T-helper 2 cell treated with Interferon-gamma antibody and Interleukin-4, amounts not matched to agents 5 μg/mL and 100 μg/mL, for 36 hours (primary cell): ENCODE measurements at regions not wholly inside any gene's neighbourhood (a gene's known extent, or its start where the extent isn't known, plus 50 kb on each side); places are given as distances from the start of the nearest gene placed in this dataset.

Experiments
- DNase-seq: peaks from one replicate; pipeline ENCODE4 v3.0.0; 2021; ENCODE audit warnings: low spot score
- H3K27ac Mint-ChIP-seq: one replicate; pipeline ENCODE4 v1.8.0; 2021; ENCODE audit warnings: mild to moderate bottlenecking, mixed read lengths
- H3K27me3 Mint-ChIP-seq: one replicate; pipeline ENCODE4 v1.8.0; 2021; ENCODE audit warnings: low read depth, mixed read lengths
- H3K36me3 Mint-ChIP-seq: one replicate; pipeline ENCODE4 v1.8.0; 2021; ENCODE audit warnings: low read depth, mixed read lengths
- H3K4me1 Mint-ChIP-seq: one replicate; pipeline ENCODE4 v1.8.0; 2021; ENCODE audit warnings: low read depth, mixed read lengths
- H3K4me3 Mint-ChIP-seq: one replicate; pipeline ENCODE4 v1.8.0; 2022; ENCODE audit warnings: mild to moderate bottlenecking, moderate library complexity, mixed read lengths
- H3K9me3 Mint-ChIP-seq: one replicate; pipeline ENCODE4 v1.8.0; 2021; ENCODE audit warnings: mixed read lengths

- Mint-ChIP-seq H3K27ac (no peak overlapping the region), H3K9me3 (no peaks in the 10 kb centered on the region), H3K4me1 (no peaks in the 10 kb centered on the region), H3K27me3 (no peaks in the 10 kb centered on the region), H3K36me3 (no peaks in the 10 kb centered on the region), H3K4me3 (no peak overlapping the region)
- DNase-seq, result no peak
Measured at GRCh38 chr2:2834105-2834504, 503.0 kb upstream of the MYT1L start.

- Mint-ChIP-seq H3K4me1 (no peaks in the 10 kb centered on the region), H3K27ac (no peak overlapping the region), H3K9me3 (no peaks in the 10 kb centered on the region), H3K36me3 (no peaks in the 10 kb centered on the region), H3K4me3 (no peak overlapping the region), H3K27me3 (no peaks in the 10 kb centered on the region)
- DNase-seq, result no peak
Measured at GRCh38 chr2:2832657-2833056, 501.6 kb upstream of the MYT1L start.

- DNase-seq, result no peak
- Mint-ChIP-seq H3K9me3 (no peaks in the 10 kb centered on the region), H3K4me3 (no peak overlapping the region), H3K36me3 (no peaks in the 10 kb centered on the region), H3K27ac (no peak overlapping the region), H3K4me1 (no peaks in the 10 kb centered on the region), H3K27me3 (no peaks in the 10 kb centered on the region)
Measured at GRCh38 chr2:2831633-2832032, 500.6 kb upstream of the MYT1L start.

- no peaks in the 10 kb centered on the region for H3K9me3 Mint-ChIP-seq
- no peaks in the 10 kb centered on the region for H3K36me3 Mint-ChIP-seq
Measured at GRCh38 chr2:2830576-2830975, 499.5 kb upstream of the MYT1L start.

GRCh38 chr2:2828774-2829368, 497.8 kb upstream of the MYT1L start:
- Mint-ChIP-seq H3K27me3 (no peaks in the 10 kb centered on the region), H3K27ac (no peak overlapping the region), H3K9me3 (no peaks in the 10 kb centered on the region), H3K36me3 (no peaks in the 10 kb centered on the region), H3K4me1 (no peaks in the 10 kb centered on the region), H3K4me3 (no peak overlapping the region)
- no peak for DNase-seq

More at GRCh38 chr2:2830576-2830975, 499.5 kb upstream of the MYT1L start:
- H3K27me3 Mint-ChIP-seq, result no peaks in the 10 kb centered on the region
- no peak overlapping the region for H3K27ac Mint-ChIP-seq
- no peak overlapping the region for H3K4me3 Mint-ChIP-seq
- no peaks in the 10 kb centered on the region for H3K4me1 Mint-ChIP-seq
- DNase-seq, result no peak

GRCh38 chr2:2827761-2828221, 496.7 kb upstream of the MYT1L start:
- H3K9me3 Mint-ChIP-seq, result no peaks in the 10 kb centered on the region
- no peak overlapping the region for H3K4me3 Mint-ChIP-seq
- no peaks in the 10 kb centered on the region for H3K27me3 Mint-ChIP-seq
- no peak overlapping the region for H3K27ac Mint-ChIP-seq
- DNase-seq, result no peak
- no peaks in the 10 kb centered on the region for H3K36me3 Mint-ChIP-seq
- H3K4me1 Mint-ChIP-seq, result no peaks in the 10 kb centered on the region

GRCh38 chr2:2827046-2827636, 496.1 kb upstream of the MYT1L start:
- H3K4me1 Mint-ChIP-seq, result no peaks in the 10 kb centered on the region
- no peak overlapping the region for H3K27ac Mint-ChIP-seq
- H3K9me3 Mint-ChIP-seq, result no peaks in the 10 kb centered on the region
- no peak for DNase-seq
- H3K4me3 Mint-ChIP-seq, result no peak overlapping the region
- no peaks in the 10 kb centered on the region for H3K36me3 Mint-ChIP-seq
- H3K27me3 Mint-ChIP-seq, result no peaks in the 10 kb centered on the region

- Mint-ChIP-seq H3K4me1 (no peaks in the 10 kb centered on the region), H3K27ac (no peak overlapping the region), H3K4me3 (no peak overlapping the region), H3K9me3 (no peaks in the 10 kb centered on the region), H3K27me3 (no peaks in the 10 kb centered on the region), H3K36me3 (no peaks in the 10 kb centered on the region)
- no peak for DNase-seq
Measured at GRCh38 chr2:2826621-2827020, 495.5 kb upstream of the MYT1L start.

- H3K9me3 Mint-ChIP-seq, result peaks cover 3% of the 10 kb centered on the region
- no peak overlapping the region for H3K4me3 Mint-ChIP-seq
- no peak for DNase-seq
- H3K36me3 Mint-ChIP-seq, result no peaks in the 10 kb centered on the region
- no peaks in the 10 kb centered on the region for H3K27me3 Mint-ChIP-seq
- H3K4me1 Mint-ChIP-seq, result no peaks in the 10 kb centered on the region
- H3K27ac Mint-ChIP-seq, result no peak overlapping the region
Measured at GRCh38 chr2:2826209-2826551, 495.1 kb upstream of the MYT1L start.

GRCh38 chr2:2825516-2826208, 494.6 kb upstream of the MYT1L start:
- Mint-ChIP-seq H3K27ac (no peak overlapping the region), H3K9me3 (peaks cover 3% of the 10 kb centered on the region), H3K4me1 (no peaks in the 10 kb centered on the region), H3K4me3 (no peak overlapping the region), H3K27me3 (no peaks in the 10 kb centered on the region), H3K36me3 (no peaks in the 10 kb centered on the region)
- DNase-seq, result no peak

GRCh38 chr2:2825062-2825461, 494.0 kb upstream of the MYT1L start:
- no peaks in the 10 kb centered on the region for H3K4me1 Mint-ChIP-seq

GRCh38 chr2:2824588-2824987, 493.5 kb upstream of the MYT1L start:
- Mint-ChIP-seq H3K36me3 (no peaks in the 10 kb centered on the region), H3K4me1 (no peaks in the 10 kb centered on the region), H3K27me3 (peaks cover 5% of the 10 kb centered on the region), H3K4me3 (no peak overlapping the region), H3K9me3 (peaks cover 3% of the 10 kb centered on the region), H3K27ac (no peak overlapping the region)
- DNase-seq, result no peak

More at GRCh38 chr2:2825062-2825461, 494.0 kb upstream of the MYT1L start:
- peaks cover 3% of the 10 kb centered on the region for H3K9me3 Mint-ChIP-seq
- H3K27me3 Mint-ChIP-seq, result peaks cover 1% of the 10 kb centered on the region
- H3K27ac Mint-ChIP-seq, result no peak overlapping the region
- no peaks in the 10 kb centered on the region for H3K36me3 Mint-ChIP-seq
- no peak for DNase-seq
- H3K4me3 Mint-ChIP-seq, result no peak overlapping the region

GRCh38 chr2:2823061-2823753, 492.1 kb upstream of the MYT1L start:
- no peak overlapping the region for H3K27ac Mint-ChIP-seq
- no peak for DNase-seq
- H3K4me3 Mint-ChIP-seq, result no peak overlapping the region
- no peaks in the 10 kb centered on the region for H3K36me3 Mint-ChIP-seq
- H3K27me3 Mint-ChIP-seq, result peaks cover 8% of the 10 kb centered on the region
- peaks cover 7% of the 10 kb centered on the region for H3K9me3 Mint-ChIP-seq
- H3K4me1 Mint-ChIP-seq, result no peaks in the 10 kb centered on the region

GRCh38 chr2:2822143-2822542, 491.1 kb upstream of the MYT1L start:
- Mint-ChIP-seq H3K27me3 (peaks cover 8% of the 10 kb centered on the region), H3K27ac (no peak overlapping the region), H3K36me3 (no peaks in the 10 kb centered on the region), H3K9me3 (peaks cover 7% of the 10 kb centered on the region), H3K4me1 (no peaks in the 10 kb centered on the region), H3K4me3 (no peak overlapping the region)
- DNase-seq, result no peak
